ENCODE measurements at regions not wholly inside any gene's neighbourhood (a gene's known extent, or its start where the extent isn't known, plus 50 kb on each side); places are given as distances from the start of the nearest gene placed in this dataset.

DNA sequence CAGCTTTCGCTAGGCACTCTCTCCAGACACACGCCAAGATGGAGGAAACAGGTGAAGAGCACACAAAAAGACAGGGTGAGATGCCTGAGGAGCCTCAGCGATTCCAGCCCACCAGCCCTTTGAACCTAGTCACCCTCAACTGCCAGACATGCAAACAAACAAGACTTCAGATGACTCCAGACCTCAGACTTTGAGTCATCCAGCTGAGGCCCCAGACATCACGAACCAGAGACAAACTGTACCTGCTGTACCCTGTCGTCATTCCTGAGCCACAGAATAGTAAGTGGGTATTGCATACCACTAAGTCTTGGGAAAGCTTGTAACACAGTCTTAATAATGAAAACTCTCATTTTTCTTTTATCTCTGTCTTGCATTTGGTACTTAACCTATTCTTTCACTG is 126.6 kb upstream of the LSM8 start:
- H3K4me3 ChIP-seq (ENCODE audit: control insufficient read depth in 1 of 7, extremely low read depth in 1 of 7, insufficient read depth in 4 of 7, low read depth in 2 of 7, low read length in 6 of 7) = no peak overlapping the region
- 100% methylated on average over 5 of the region's 5 CpGs for WGBS (ENCODE audit: insufficient coverage)
- no peaks in the 10 kb centered on the region for H3K9me3 ChIP-seq (ENCODE audit: control extremely low read depth in 1 of 5, control insufficient read depth in 4 of 5, insufficient read depth in 2 of 5, low read depth in 1 of 5, low read length in 4 of 5)
- no peaks in the 10 kb centered on the region for H3K27me3 ChIP-seq (replicated peaks in 2 of 5; ENCODE audit: control insufficient read depth in 4 of 5, insufficient read depth in 5 of 5, low read length in 4 of 5)
- no peak overlapping the region for H3K27ac ChIP-seq (ENCODE audit: insufficient read depth in 1 of 2, low read depth in 1 of 2, low read length in 2 of 2, poor library complexity in 1 of 2, severe bottlenecking in 2 of 2)
- H3K4me1 ChIP-seq (ENCODE audit: control extremely low read depth in 1 of 4, control insufficient read depth in 4 of 4, insufficient read depth in 4 of 4, low read length in 3 of 4) = no peaks in the 10 kb centered on the region
- no peaks in the 10 kb centered on the region for H3K36me3 ChIP-seq (ENCODE audit: control insufficient read depth in 4 of 4, insufficient read depth in 4 of 4, low read length in 3 of 4)
- no peak for DNase-seq
- CTCF ChIA-PET = no interaction called here
- POLR2A ChIA-PET = no interaction called here

DNA sequence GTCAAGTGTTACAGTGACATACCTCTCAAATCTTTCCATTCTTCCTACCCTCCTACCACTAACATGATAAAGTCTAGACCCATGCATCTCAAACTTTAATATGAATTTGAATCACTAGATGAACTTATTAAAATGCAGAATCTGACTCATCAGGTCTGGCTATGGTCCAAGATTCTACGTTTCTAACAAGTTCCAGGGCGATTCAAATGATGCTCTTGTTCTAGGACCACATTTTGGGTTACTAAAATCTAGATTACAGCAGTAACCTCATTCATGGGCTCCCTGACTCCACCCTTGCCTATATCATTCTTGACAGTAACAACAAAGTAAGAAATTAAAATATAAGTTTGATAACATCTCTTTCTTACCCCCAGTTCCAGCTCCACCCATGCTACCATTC is 124.8 kb upstream of the LSM8 start:
- peak in 2 of 3 donors; percentile 2 to 6 for DNase-seq

GRCh38 chr7:118060692-118061091 is 123.3 kb upstream of the LSM8 start:
- no peaks in the 10 kb centered on the region for H3K9me3 ChIP-seq (ENCODE audit: control extremely low read depth in 1 of 5, control insufficient read depth in 4 of 5, insufficient read depth in 2 of 5, low read depth in 1 of 5, low read length in 4 of 5)
- ChIA-PET CTCF (no interaction called here), POLR2A (no interaction called here)
- DNase-seq = no peak
- H3K4me1 ChIP-seq (ENCODE audit: control extremely low read depth in 1 of 4, control insufficient read depth in 4 of 4, insufficient read depth in 4 of 4, low read length in 3 of 4) = no peaks in the 10 kb centered on the region
- no peak overlapping the region for H3K4me3 ChIP-seq (ENCODE audit: control insufficient read depth in 1 of 7, extremely low read depth in 1 of 7, insufficient read depth in 4 of 7, low read depth in 2 of 7, low read length in 6 of 7)
- H3K27me3 ChIP-seq (replicated peaks in 2 of 5; ENCODE audit: control insufficient read depth in 4 of 5, insufficient read depth in 5 of 5, low read length in 4 of 5) = peaks cover 0 to 2% (median 0%) of the 10 kb centered on the region in 5 experiments
- H3K27ac ChIP-seq (ENCODE audit: insufficient read depth in 1 of 2, low read depth in 1 of 2, low read length in 2 of 2, poor library complexity in 1 of 2, severe bottlenecking in 2 of 2) = no peak overlapping the region
- no peaks in the 10 kb centered on the region for H3K36me3 ChIP-seq (ENCODE audit: control insufficient read depth in 4 of 4, insufficient read depth in 4 of 4, low read length in 3 of 4)
- WGBS (ENCODE audit: insufficient coverage) = no CpG with 5 or more reads among the region's 1 CpG

More for the DNA sequence above, 124.8 kb upstream of the LSM8 start:
- WGBS (ENCODE audit: insufficient coverage) = 58% methylated on average over 2 of the region's 2 CpGs
- no peaks in the 10 kb centered on the region for H3K4me1 ChIP-seq (ENCODE audit: control extremely low read depth in 1 of 4, control insufficient read depth in 4 of 4, insufficient read depth in 4 of 4, low read length in 3 of 4)
- H3K4me3 ChIP-seq (ENCODE audit: control insufficient read depth in 1 of 7, extremely low read depth in 1 of 7, insufficient read depth in 4 of 7, low read depth in 2 of 7, low read length in 6 of 7) = no peak overlapping the region
- H3K27me3 ChIP-seq (replicated peaks in 2 of 5; ENCODE audit: control insufficient read depth in 4 of 5, insufficient read depth in 5 of 5, low read length in 4 of 5) = no peaks in the 10 kb centered on the region
- ChIA-PET CTCF (no interaction called here), POLR2A (no interaction called here)
- no peak overlapping the region for H3K27ac ChIP-seq (ENCODE audit: insufficient read depth in 1 of 2, low read depth in 1 of 2, low read length in 2 of 2, poor library complexity in 1 of 2, severe bottlenecking in 2 of 2)
- no peaks in the 10 kb centered on the region for H3K36me3 ChIP-seq (ENCODE audit: control insufficient read depth in 4 of 4, insufficient read depth in 4 of 4, low read length in 3 of 4)
- no peaks in the 10 kb centered on the region for H3K9me3 ChIP-seq (ENCODE audit: control extremely low read depth in 1 of 5, control insufficient read depth in 4 of 5, insufficient read depth in 2 of 5, low read depth in 1 of 5, low read length in 4 of 5)

- Histone ChIP-seq H3K27ac (ENCODE audit: insufficient read depth in 1 of 2, low read depth in 1 of 2, low read length in 2 of 2, poor library complexity in 1 of 2, severe bottlenecking in 2 of 2) (no peak overlapping the region), H3K4me3 (ENCODE audit: control insufficient read depth in 1 of 7, extremely low read depth in 1 of 7, insufficient read depth in 4 of 7, low read depth in 2 of 7, low read length in 6 of 7) (no peak overlapping the region), H3K36me3 (ENCODE audit: control insufficient read depth in 4 of 4, insufficient read depth in 4 of 4, low read length in 3 of 4) (no peaks in the 10 kb centered on the region), H3K4me1 (ENCODE audit: control extremely low read depth in 1 of 4, control insufficient read depth in 4 of 4, insufficient read depth in 4 of 4, low read length in 3 of 4) (no peaks in the 10 kb centered on the region), H3K9me3 (ENCODE audit: control extremely low read depth in 1 of 5, control insufficient read depth in 4 of 5, insufficient read depth in 2 of 5, low read depth in 1 of 5, low read length in 4 of 5) (no peaks in the 10 kb centered on the region), H3K27me3 (replicated peaks in 2 of 5; ENCODE audit: control insufficient read depth in 4 of 5, insufficient read depth in 5 of 5, low read length in 4 of 5) (peaks cover 0 to 2% (median 0%) of the 10 kb centered on the region in 5 experiments)
- 52% methylated on average over 2 of the region's 6 CpGs for WGBS (ENCODE audit: insufficient coverage)
- peak in 2 of 3 donors; percentile 27 to 37 for DNase-seq
- POLR2A ChIA-PET = no interaction called here
- CTCF ChIA-PET = no interaction called here
Observed at GRCh38 chr7:118061386-118061785, 122.6 kb upstream of the LSM8 start.

- DNase-seq = no peak
- Histone ChIP-seq H3K9me3 (ENCODE audit: control extremely low read depth in 1 of 5, control insufficient read depth in 4 of 5, insufficient read depth in 2 of 5, low read depth in 1 of 5, low read length in 4 of 5) (no peaks in the 10 kb centered on the region), H3K4me3 (ENCODE audit: control insufficient read depth in 1 of 7, extremely low read depth in 1 of 7, insufficient read depth in 4 of 7, low read depth in 2 of 7, low read length in 6 of 7) (no peak overlapping the region), H3K27ac (ENCODE audit: insufficient read depth in 1 of 2, low read depth in 1 of 2, low read length in 2 of 2, poor library complexity in 1 of 2, severe bottlenecking in 2 of 2) (no peak overlapping the region), H3K4me1 (ENCODE audit: control extremely low read depth in 1 of 4, control insufficient read depth in 4 of 4, insufficient read depth in 4 of 4, low read length in 3 of 4) (peaks cover 0 to 6% (median 0%) of the 10 kb centered on the region in 4 experiments), H3K36me3 (ENCODE audit: control insufficient read depth in 4 of 4, insufficient read depth in 4 of 4, low read length in 3 of 4) (no peaks in the 10 kb centered on the region), H3K27me3 (replicated peaks in 2 of 5; ENCODE audit: control insufficient read depth in 4 of 5, insufficient read depth in 5 of 5, low read length in 4 of 5) (peaks cover 0 to 2% (median 0%) of the 10 kb centered on the region in 5 experiments)
- ChIA-PET CTCF (no interaction called here), POLR2A (no interaction called here)
- 96% methylated on average over 4 of the region's 5 CpGs for WGBS (ENCODE audit: insufficient coverage)
Observed at GRCh38 chr7:118072893-118073674, 110.9 kb upstream of the LSM8 start.

DNA sequence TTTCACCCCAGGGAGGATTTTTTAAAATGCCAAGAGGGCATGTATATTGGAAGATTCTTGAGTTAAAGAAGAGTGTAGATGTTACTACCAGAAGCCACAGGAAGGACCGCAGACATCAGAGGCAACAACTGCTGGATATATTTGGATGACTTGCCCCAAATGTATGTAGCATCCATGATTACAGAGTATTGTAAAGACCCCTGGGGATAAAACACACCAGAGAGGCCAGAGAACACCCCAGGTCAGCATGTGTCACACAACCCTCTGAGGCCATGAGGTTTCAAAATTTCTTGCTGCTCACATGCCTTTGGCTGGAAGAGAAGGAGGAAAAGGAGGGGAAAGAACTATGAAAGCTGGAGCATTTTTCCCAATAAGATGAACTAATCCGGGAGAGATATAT is 108.0 kb upstream of the LSM8 start:
- 91% methylated on average over 1 of the region's 2 CpGs for WGBS (ENCODE audit: insufficient coverage)
- peaks cover 0 to 6% (median 0%) of the 10 kb centered on the region in 4 experiments for H3K4me1 ChIP-seq (ENCODE audit: control extremely low read depth in 1 of 4, control insufficient read depth in 4 of 4, insufficient read depth in 4 of 4, low read length in 3 of 4)
- POLR2A ChIA-PET = no interaction called here

GRCh38 chr7:118076564-118076963 is 107.4 kb upstream of the LSM8 start:
- WGBS (ENCODE audit: insufficient coverage) = no CpG with 5 or more reads among the region's 3 CpGs

More for the DNA sequence above, 108.0 kb upstream of the LSM8 start:
- Histone ChIP-seq H3K4me3 (ENCODE audit: control insufficient read depth in 1 of 7, extremely low read depth in 1 of 7, insufficient read depth in 4 of 7, low read depth in 2 of 7, low read length in 6 of 7) (no peak overlapping the region), H3K27ac (ENCODE audit: insufficient read depth in 1 of 2, low read depth in 1 of 2, low read length in 2 of 2, poor library complexity in 1 of 2, severe bottlenecking in 2 of 2) (no peak overlapping the region), H3K27me3 (replicated peaks in 2 of 5; ENCODE audit: control insufficient read depth in 4 of 5, insufficient read depth in 5 of 5, low read length in 4 of 5) (peaks cover 0 to 2% (median 0%) of the 10 kb centered on the region in 5 experiments), H3K9me3 (ENCODE audit: control extremely low read depth in 1 of 5, control insufficient read depth in 4 of 5, insufficient read depth in 2 of 5, low read depth in 1 of 5, low read length in 4 of 5) (peaks cover 0 to under 1% (median 0%) of the 10 kb centered on the region in 5 experiments), H3K36me3 (ENCODE audit: control insufficient read depth in 4 of 4, insufficient read depth in 4 of 4, low read length in 3 of 4) (no peaks in the 10 kb centered on the region)
- no peak for DNase-seq
- CTCF ChIA-PET = no interaction called here

More at GRCh38 chr7:118076564-118076963, 107.4 kb upstream of the LSM8 start:
- ChIA-PET POLR2A (no interaction called here), CTCF (no interaction called here)
- no peak for DNase-seq
- H3K36me3 ChIP-seq (ENCODE audit: control insufficient read depth in 4 of 4, insufficient read depth in 4 of 4, low read length in 3 of 4) = no peaks in the 10 kb centered on the region
- H3K27me3 ChIP-seq (replicated peaks in 2 of 5; ENCODE audit: control insufficient read depth in 4 of 5, insufficient read depth in 5 of 5, low read length in 4 of 5) = peaks cover 0 to 2% (median 0%) of the 10 kb centered on the region in 5 experiments
- H3K4me1 ChIP-seq (ENCODE audit: control extremely low read depth in 1 of 4, control insufficient read depth in 4 of 4, insufficient read depth in 4 of 4, low read length in 3 of 4) = peaks cover 0 to 6% (median 0%) of the 10 kb centered on the region in 4 experiments
- peaks cover 0 to 4% (median 0%) of the 10 kb centered on the region in 5 experiments for H3K9me3 ChIP-seq (ENCODE audit: control extremely low read depth in 1 of 5, control insufficient read depth in 4 of 5, insufficient read depth in 2 of 5, low read depth in 1 of 5, low read length in 4 of 5)
- no peak overlapping the region for H3K4me3 ChIP-seq (ENCODE audit: control insufficient read depth in 1 of 7, extremely low read depth in 1 of 7, insufficient read depth in 4 of 7, low read depth in 2 of 7, low read length in 6 of 7)
- H3K27ac ChIP-seq (ENCODE audit: insufficient read depth in 1 of 2, low read depth in 1 of 2, low read length in 2 of 2, poor library complexity in 1 of 2, severe bottlenecking in 2 of 2) = no peak overlapping the region

Measured in common myeloid progenitor, CD34-positive (primary cell).